Right lobe of liver (tissue), 6 donors: ENCODE measurements at regions not wholly inside any gene's neighbourhood (a gene's known extent, or its start where the extent isn't known, plus 50 kb on each side); places are given as distances from the start of the nearest gene placed in this dataset.

Source experiments
- ATAC-seq, 4 donors: fragments of 200-7000 bp; cut with Tn5 transposase; one replicate each; pipeline ENCODE4 v1.9.1; 2020; ENCODE audit warnings: mild to moderate bottlenecking in 4 of 4, moderate library complexity in 4 of 4
- DNase-seq, 3 donors: peaks; one replicate each; pipeline ENCODE4 v3.0.0-alpha.2; 2020
- H3K27ac ChIP-seq, 3 donors: fragments of 200-600 bp; one replicate each; pipeline ENCODE4 v1.8.0; 2022
- H3K27me3 ChIP-seq, 2 donors: fragments of 200-600 bp; one replicate each; pipeline ENCODE4 v1.8.0; 2022
- H3K36me3 ChIP-seq, 4 donors: fragments of 200-600 bp; sonication (generic) in 1 of 4; one replicate each; pipeline versions ENCODE4 v1.5.1 to v1.8.0; 2017 to 2022; ENCODE audit warnings: control low read depth in 1 of 4
- H3K4me1 ChIP-seq, 4 donors: fragments of 200-600 bp; sonication (generic) in 1 of 4; one replicate each; pipeline versions ENCODE4 v1.5.1 to v1.8.0; 2017 to 2022; ENCODE audit warnings: control low read depth in 1 of 4
- H3K4me3 ChIP-seq, 3 donors: fragments of 200-600 bp; one replicate each; pipeline ENCODE4 v1.8.0; 2022
- H3K9me3 ChIP-seq, 4 donors: fragments of 200-600 bp; sonication (generic) in 1 of 4; one replicate each; pipeline versions ENCODE4 v1.5.1 to v1.8.0; 2017 to 2022; ENCODE audit warnings: control low read depth in 1 of 4
- CTCF ChIP-seq, 4 donors: fragments of 200-600 bp in 3 of 4; fragments of 450-650 bp in 1 of 4; IDR thresholded peaks; one replicate each; pipeline versions ENCODE4 v1.5.1 to v1.8.0; 2016 to 2022; ENCODE audit warnings: antibody characterized with exemption in 4 of 4, mild to moderate bottlenecking in 2 of 4
- POLR2A ChIP-seq: fragments of 450-650 bp; IDR thresholded peaks from one replicate; pipeline ENCODE4 v1.6.1; 2017; ENCODE audit warnings: antibody characterized with exemption, mild to moderate bottlenecking
- WGBS: methylation state at CpG from one replicate; pipeline ENCODE4 v1.1.6; 2018; ENCODE audit warnings: low coverage, low lambda C conversion rate; ENCODE audit not compliant: insufficient coverage; ENCODE audit errors: missing lambda C conversion rate; 5-methylcytosine and 5-hydroxymethylcytosine counted together
- intact Hi-C, 2 donors: fragments of 100-400 bp; cut with DNase I; formaldehyde crosslinking; loops; one replicate each; pipeline versions ENCODE4 v1.11.2 to v1.14.1; 2022
- donor health status: DM: no; HTN: yes; CAD: no.
- donor health status: DM: no; HTN: no; CAD: no.
- donor health status: DM: no; HTN: no; CAD: no.
- donor health status: DM: no; HTN: yes; CAD: no.
- donor health status: DM: no; HTN: yes; CAD: no.

GRCh38 chr14:38592764-38593442 lies 337.0 kb upstream of the CLEC14A start:
- H3K27ac ChIP-seq: no peak overlapping the region
- H3K4me1 ChIP-seq: no peaks in the 10 kb centered on the region

GRCh38 chr14:38589747-38590350 lies 334.0 kb upstream of the CLEC14A start:
- no peak overlapping the region for H3K27ac ChIP-seq
- no peak for TF ChIP-seq CTCF (IDR thresholded peaks at IDR 0.05)
- no peak for TF ChIP-seq POLR2A
- H3K4me1 ChIP-seq: no peaks in the 10 kb centered on the region
- WGBS: 92% methylated on average over 3 of the region's 3 CpGs
- no peaks in the 10 kb centered on the region for H3K27me3 ChIP-seq
- no peak for DNase-seq
- ATAC-seq: no peak
- intact Hi-C loops: no loop called here
- no peaks in the 10 kb centered on the region for H3K36me3 ChIP-seq
- H3K9me3 ChIP-seq: no peaks in the 10 kb centered on the region
- H3K4me3 ChIP-seq: no peak overlapping the region

More at GRCh38 chr14:38592764-38593442, 337.0 kb upstream of the CLEC14A start:
- H3K9me3 ChIP-seq: no peaks in the 10 kb centered on the region
- TF ChIP-seq CTCF (IDR thresholded peaks at IDR 0.05): no peak
- TF ChIP-seq POLR2A: no peak
- WGBS: 60% methylated on average over 4 of the region's 8 CpGs
- ATAC-seq: no peak
- H3K36me3 ChIP-seq: no peaks in the 10 kb centered on the region
- DNase-seq: no peak
- no peak overlapping the region for H3K4me3 ChIP-seq
- intact Hi-C loops: no loop called here
- no peaks in the 10 kb centered on the region for H3K27me3 ChIP-seq

GRCh38 chr14:38583471-38583870 lies 327.6 kb upstream of the CLEC14A start:
- ATAC-seq (no peak), DNase-seq (no peak)
- WGBS: 83% methylated on average over 1 of the region's 1 CpG
- Histone ChIP-seq H3K9me3 (no peaks in the 10 kb centered on the region), H3K27me3 (no peaks in the 10 kb centered on the region), H3K36me3 (no peaks in the 10 kb centered on the region), H3K4me3 (no peak overlapping the region), H3K27ac (no peak overlapping the region), H3K4me1 (no peaks in the 10 kb centered on the region)
- TF ChIP-seq CTCF (IDR thresholded peaks at IDR 0.05) (no peak), POLR2A (no peak)
- intact Hi-C loops: no loop called here

GRCh38 chr14:38578278-38578681 lies 322.4 kb upstream of the CLEC14A start:
- Histone ChIP-seq H3K9me3 (no peaks in the 10 kb centered on the region), H3K4me3 (no peak overlapping the region), H3K27ac (no peak overlapping the region), H3K36me3 (no peaks in the 10 kb centered on the region), H3K4me1 (no peaks in the 10 kb centered on the region), H3K27me3 (no peaks in the 10 kb centered on the region)
- TF ChIP-seq CTCF (IDR thresholded peaks at IDR 0.05): no peak
- no peak for TF ChIP-seq POLR2A
- WGBS: 100% methylated on average over 1 of the region's 4 CpGs
- intact Hi-C loops: no loop called here
- ATAC-seq (no peak), DNase-seq (no peak)
